ENCODE measurements at regions not wholly inside any gene's neighbourhood (a gene's known extent, or its start where the extent isn't known, plus 50 kb on each side); places are given as distances from the start of the nearest gene placed in this dataset.

- TF ChIP-seq CTCF (IDR thresholded peaks at IDR 0.05; ENCODE audit: low read length, missing control alignments), result no peak
- H3K4me3 ChIP-seq (replicated peaks; ENCODE audit: low read depth, low read length), result no peak overlapping the region
- DNase-seq (ENCODE audit: low read depth), result no peak
Measured at GRCh38 chr11:8749202-8749601, 66.6 kb downstream of the RPL27A start.

- TF ChIP-seq CTCF (IDR thresholded peaks at IDR 0.05; ENCODE audit: low read length, missing control alignments), result peak; percentile 51
- peak; percentile 69 for DNase-seq (ENCODE audit: low read depth)
- no peak overlapping the region for H3K4me3 ChIP-seq (replicated peaks; ENCODE audit: low read depth, low read length)
Measured at GRCh38 chr11:8754241-8754640, 71.6 kb downstream of the RPL27A start.

GRCh38 chr11:8756201-8756600 is 73.6 kb downstream of the RPL27A start:
- no peak overlapping the region for H3K4me3 ChIP-seq (replicated peaks; ENCODE audit: low read depth, low read length)
- TF ChIP-seq CTCF (IDR thresholded peaks at IDR 0.05; ENCODE audit: low read length, missing control alignments), result no peak
- no peak for DNase-seq (ENCODE audit: low read depth)

GRCh38 chr11:8757047-8757446 is 74.5 kb downstream of the RPL27A start:
- no peak for DNase-seq (ENCODE audit: low read depth)
- no peak overlapping the region for H3K4me3 ChIP-seq (replicated peaks; ENCODE audit: low read depth, low read length)
- TF ChIP-seq CTCF (IDR thresholded peaks at IDR 0.05; ENCODE audit: low read length, missing control alignments), result no peak

GRCh38 chr11:8757533-8757932 is 74.9 kb downstream of the RPL27A start:
- H3K4me3 ChIP-seq (replicated peaks; ENCODE audit: low read depth, low read length), result no peak overlapping the region
- no peak for DNase-seq (ENCODE audit: low read depth)
- TF ChIP-seq CTCF (IDR thresholded peaks at IDR 0.05; ENCODE audit: low read length, missing control alignments), result no peak

- H3K4me3 ChIP-seq (replicated peaks; ENCODE audit: low read depth, low read length), result no peak overlapping the region
- no peak for TF ChIP-seq CTCF (IDR thresholded peaks at IDR 0.05; ENCODE audit: low read length, missing control alignments)
- DNase-seq (ENCODE audit: low read depth), result no peak
Measured at GRCh38 chr11:8758619-8759169, 76.1 kb downstream of the RPL27A start.

GRCh38 chr11:8759634-8760033 is 77.0 kb downstream of the RPL27A start:
- DNase-seq (ENCODE audit: low read depth), result no peak
- no peak overlapping the region for H3K4me3 ChIP-seq (replicated peaks; ENCODE audit: low read depth, low read length)
- TF ChIP-seq CTCF (IDR thresholded peaks at IDR 0.05; ENCODE audit: low read length, missing control alignments), result no peak

All from fibroblast of pulmonary artery (primary cell).